GM12872 (cell line): ENCODE measurements at regions not wholly inside any gene's neighbourhood (a gene's known extent, or its start where the extent isn't known, plus 50 kb on each side); places are given as distances from the start of the nearest gene placed in this dataset.

Experiments used
- CTCF ChIP-seq: IDR thresholded peaks from 3 replicates; pipeline ENCODE4 v1.5.1; 2011; ENCODE audit warnings: low read depth, mild to moderate bottlenecking, low read length, moderate library complexity; ENCODE audit not compliant: insufficient read depth

- TF ChIP-seq CTCF = no peak
Observed at GRCh38 chr2:222146488-222146887, 152.3 kb downstream of the PAX3 start.

DNA sequence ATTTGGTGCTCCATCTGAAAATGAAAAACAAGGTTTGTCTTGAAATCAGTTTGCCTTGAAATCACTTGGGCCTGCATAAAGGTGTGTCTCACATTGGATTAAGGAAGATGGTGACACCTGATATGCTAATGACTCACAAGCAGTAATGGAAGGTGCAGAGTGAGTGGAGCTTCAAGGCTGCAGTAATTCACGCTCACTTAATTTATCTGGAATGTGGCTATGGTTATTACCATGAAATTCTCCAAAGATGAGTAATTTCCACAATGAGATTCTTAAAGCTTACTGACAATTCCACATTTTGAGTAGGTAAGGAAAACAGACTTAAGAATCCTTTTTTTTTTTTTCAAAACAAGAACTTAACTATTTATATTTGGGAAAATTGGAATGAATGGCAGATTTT, 156.8 kb downstream of the PAX3 start:
- TF ChIP-seq CTCF = no peak

DNA sequence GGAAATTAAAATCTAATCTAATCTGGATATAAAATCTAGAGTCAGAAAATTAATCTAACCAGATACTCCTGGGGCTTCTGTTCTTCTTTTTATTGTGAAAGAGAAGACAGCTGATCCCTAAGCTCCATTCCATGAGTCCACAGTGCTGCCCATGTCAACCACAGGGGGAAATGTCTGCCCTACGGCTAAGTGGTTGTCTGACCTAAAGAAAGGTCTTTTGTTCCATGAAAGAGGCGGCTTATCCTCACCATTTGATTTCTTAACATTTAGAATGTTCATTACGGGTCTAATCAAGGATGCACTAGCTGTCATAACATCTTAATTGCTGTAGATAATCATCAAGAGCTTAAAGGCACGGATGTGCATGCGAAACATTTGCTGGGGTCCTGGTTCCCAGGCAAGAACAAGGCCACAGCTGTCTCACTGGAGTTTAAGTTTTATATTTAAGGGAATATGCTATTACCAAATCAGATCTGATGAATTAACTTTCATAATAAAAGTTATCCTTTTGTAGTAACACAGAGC, 162.6 kb downstream of the PAX3 start:
- TF ChIP-seq CTCF = no peak

DNA sequence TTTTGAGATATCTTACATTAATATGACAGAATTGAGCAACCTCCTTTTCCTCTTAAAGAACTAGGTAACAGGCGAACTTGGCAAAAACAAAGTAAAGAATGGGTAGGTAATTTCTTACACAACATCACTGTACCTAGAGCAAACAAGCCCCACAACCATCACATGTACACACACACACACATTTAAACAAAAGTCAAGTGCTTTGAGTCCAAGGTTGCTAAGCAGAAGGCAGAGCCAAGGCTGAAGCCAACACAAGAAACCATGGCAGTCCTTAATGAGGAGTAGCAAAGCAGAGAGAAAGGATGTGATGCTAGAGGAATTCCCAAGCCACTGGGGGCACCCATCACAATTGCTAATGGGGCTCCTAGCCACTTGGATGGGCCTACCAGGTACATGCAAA, 164.1 kb downstream of the PAX3 start:
- no peak for TF ChIP-seq CTCF

DNA sequence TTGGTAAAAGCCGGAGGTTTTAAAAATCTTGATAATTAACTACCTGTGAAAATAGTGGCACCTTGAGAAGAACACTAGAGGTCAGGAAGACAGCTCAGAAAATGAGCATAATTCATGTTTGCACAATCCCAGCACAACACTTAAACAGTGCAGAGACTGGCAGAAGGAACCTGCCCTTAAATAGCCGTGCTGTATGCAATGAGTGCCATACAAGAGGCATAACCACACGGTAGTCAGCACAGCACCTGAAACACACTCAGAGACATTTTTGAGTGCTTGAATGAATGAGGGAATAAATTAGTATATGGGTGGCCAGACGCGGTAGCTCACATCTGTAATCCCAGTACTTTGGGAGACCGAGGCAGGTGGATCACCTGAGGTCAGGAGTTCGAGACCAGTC, 164.9 kb downstream of the PAX3 start:
- no peak for TF ChIP-seq CTCF

DNA sequence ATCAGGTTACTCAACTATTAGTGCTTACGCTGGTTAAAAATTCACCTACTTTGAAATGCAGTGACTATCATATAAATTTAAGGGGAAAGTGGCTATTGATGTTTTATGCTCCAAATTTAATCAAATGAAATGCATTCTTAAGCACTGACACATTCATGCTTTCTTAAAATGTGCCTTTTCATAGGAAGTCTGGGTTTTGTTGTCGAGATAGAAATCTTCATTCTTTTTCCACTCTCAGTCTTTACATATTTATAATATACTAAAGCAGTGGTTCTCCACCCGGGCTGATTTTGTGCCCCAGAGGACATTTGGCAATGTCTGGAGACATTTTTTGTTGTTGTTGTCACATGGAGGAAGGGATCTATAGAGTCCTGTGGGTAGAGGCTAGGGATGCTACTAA, 167.9 kb downstream of the PAX3 start:
- no peak for TF ChIP-seq CTCF

- no peak for TF ChIP-seq CTCF
Observed at GRCh38 chr2:222127660-222128059, 171.1 kb downstream of the PAX3 start.

DNA sequence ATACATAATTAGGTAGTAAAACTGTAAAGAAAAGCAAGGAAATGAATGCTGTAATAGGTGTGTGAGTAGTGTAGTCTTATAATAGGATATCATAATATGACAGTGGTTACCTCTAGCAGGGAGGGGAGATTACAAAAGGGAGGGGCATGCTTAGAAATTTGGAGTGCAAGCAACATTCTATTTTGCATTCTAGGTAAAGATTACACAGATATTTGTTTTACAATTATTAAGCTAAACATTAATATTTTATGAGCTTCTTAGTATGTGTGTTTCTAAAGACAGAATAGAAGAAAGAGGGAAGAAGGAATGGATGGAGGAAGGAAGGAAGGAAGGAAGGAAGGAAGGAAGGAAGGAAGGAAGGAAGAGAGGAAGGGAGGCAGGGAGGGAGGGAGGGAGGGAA, 177.9 kb downstream of the PAX3 start:
- no peak for TF ChIP-seq CTCF
